PC-9 (cell line): ENCODE measurements at regions not wholly inside any gene's neighbourhood (a gene's known extent, or its start where the extent isn't known, plus 50 kb on each side); places are given as distances from the start of the nearest gene placed in this dataset.

Experiments used
- BruUV-seq: library from RNA; stranded (reverse); fragments of 400-500 nt; replicated peaks from 2 replicates; lab custom pipeline; 2021; lab: Mats Ljungman, UMichigan
- CTCF ChIA-PET: fragments of 300-600 bp; sonication (Branson Sonifier 250); formaldehyde crosslinking; loops from one replicate; lab custom pipeline; 2022; ENCODE audit warnings: antibody characterized with exemption; lab: Charles Lee
- POLR2A ChIA-PET: fragments of 300-600 bp; sonication (Branson Sonifier 250); formaldehyde crosslinking; loops from one replicate; lab custom pipeline; 2022; ENCODE audit warnings: antibody characterized with exemption; ENCODE audit not compliant: unreplicated experiment; lab: Charles Lee
- DNase-seq, 2 experiments: peaks; one replicate each; pipeline versions ENCODE4 v3.0.0 to v3.0.0-alpha.2; 2015 to 2022; ENCODE audit warnings: mixed read lengths in 1 of 2
- H2AFZ ChIP-seq: fragments of 200-600 bp; sonication (generic); 2 replicates; pipeline ENCODE4 v1.8.1; 2017; ENCODE audit warnings: antibody characterized with exemption
- H3F3A ChIP-seq: fragments of 200-600 bp; sonication (generic); 2 replicates; pipeline ENCODE4 v1.8.1; 2017; ENCODE audit warnings: antibody characterized with exemption, mild to moderate bottlenecking, low read depth; ENCODE audit not compliant: insufficient read depth
- H3K27ac ChIP-seq: fragments of 200-600 bp; sonication (generic); 2 replicates; pipeline ENCODE4 v1.6.1; 2016; ENCODE audit warnings: mixed run types
- H3K27me3 ChIP-seq: fragments of 200-600 bp; sonication (generic); 2 replicates; pipeline ENCODE4 v1.6.1; 2016; ENCODE audit warnings: low read depth, mixed run types; ENCODE audit not compliant: insufficient read depth
- H3K36me3 ChIP-seq: fragments of 200-600 bp; sonication (generic); 2 replicates; pipeline ENCODE4 v1.6.1; 2016; ENCODE audit warnings: low read depth, mixed run types
- H3K4me1 ChIP-seq: fragments of 200-600 bp; sonication (generic); replicated peaks from 2 replicates; pipeline ENCODE4 v1.6.1; 2016; ENCODE audit warnings: mixed run types; ENCODE audit not compliant: insufficient read depth
- H3K4me2 ChIP-seq: fragments of 200-600 bp; sonication (generic); 2 replicates; pipeline ENCODE4 v1.6.1; 2017; ENCODE audit warnings: mixed run types
- H3K4me3 ChIP-seq: fragments of 200-600 bp; sonication (generic); 2 replicates; pipeline ENCODE4 v1.6.1; 2016; ENCODE audit warnings: mixed run types
- H3K79me2 ChIP-seq: fragments of 200-600 bp; sonication (generic); 2 replicates; pipeline ENCODE4 v1.6.1; 2017; ENCODE audit warnings: low read depth, mixed run types
- H3K9me2 ChIP-seq: fragments of 200-600 bp; sonication (generic); 2 replicates; pipeline ENCODE4 v1.8.1; 2017; ENCODE audit warnings: mild to moderate bottlenecking; ENCODE audit not compliant: insufficient read depth
- H3K9me3 ChIP-seq: fragments of 200-600 bp; sonication (generic); 2 replicates; pipeline ENCODE4 v1.8.1; 2016; ENCODE audit warnings: low read depth; ENCODE audit not compliant: insufficient read depth
- H4K20me1 ChIP-seq: fragments of 200-600 bp; sonication (generic); 2 replicates; pipeline ENCODE4 v1.8.1; 2017; ENCODE audit not compliant: insufficient read depth
- EZH2 ChIP-seq: fragments of 200-600 bp; sonication (generic); IDR thresholded peaks from 2 replicates; pipeline ENCODE4 v1.8.0; 2017; ENCODE audit warnings: antibody characterized with exemption, low read depth
- intact Hi-C: fragments of 100-400 bp; cut with micrococcal nuclease; formaldehyde crosslinking; loops from one replicate; pipeline ENCODE4 v1.10.0; 2022; ENCODE audit not compliant: unreplicated experiment
- TF ChIP-seq, protein P1 (sequence below): fragments of 200-600 bp; sonication (generic); conservative IDR thresholded peaks from 2 replicates; pipeline ENCODE4 v1.6.1; 2017; ENCODE audit warnings: mixed run types, antibody characterized with exemption, mild to moderate bottlenecking, moderate library complexity

DNA sequence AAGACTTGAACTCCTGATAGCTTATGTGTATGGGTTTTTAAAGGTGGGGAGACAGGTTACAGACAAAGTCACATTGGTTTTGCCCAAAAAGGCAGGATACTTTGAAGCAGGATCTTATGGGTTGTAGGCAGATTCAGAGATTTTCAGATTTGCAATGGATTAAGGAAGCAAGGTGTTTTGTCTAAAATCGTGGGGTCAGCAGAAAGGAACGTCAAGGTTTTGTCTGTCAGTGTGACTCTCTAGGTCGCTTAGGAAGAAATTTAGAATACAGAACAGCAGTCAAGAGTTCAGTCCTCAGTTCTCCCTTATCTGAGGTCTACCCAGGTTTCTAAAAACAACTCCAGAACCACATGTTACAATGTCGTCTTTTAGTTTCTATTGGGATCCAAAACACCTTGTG is 361.0 kb downstream of the SQOR start:
- Histone ChIP-seq H3K9me2 (no peaks in the 10 kb centered on the region), H3K4me1 (no peaks in the 10 kb centered on the region), H4K20me1 (no peaks in the 10 kb centered on the region), H3K27me3 (no peaks in the 10 kb centered on the region), H3K4me3 (no peak overlapping the region), H3K79me2 (no peaks in the 10 kb centered on the region), H3K27ac (no peak overlapping the region), H3F3A (no peaks in the 10 kb centered on the region), H3K36me3 (no peaks in the 10 kb centered on the region), H3K9me3 (no peaks in the 10 kb centered on the region), H2AFZ (no peak overlapping the region), H3K4me2 (no peak overlapping the region)
- TF ChIP-seq EZH2: no peak
- TF ChIP-seq, protein P1, sequence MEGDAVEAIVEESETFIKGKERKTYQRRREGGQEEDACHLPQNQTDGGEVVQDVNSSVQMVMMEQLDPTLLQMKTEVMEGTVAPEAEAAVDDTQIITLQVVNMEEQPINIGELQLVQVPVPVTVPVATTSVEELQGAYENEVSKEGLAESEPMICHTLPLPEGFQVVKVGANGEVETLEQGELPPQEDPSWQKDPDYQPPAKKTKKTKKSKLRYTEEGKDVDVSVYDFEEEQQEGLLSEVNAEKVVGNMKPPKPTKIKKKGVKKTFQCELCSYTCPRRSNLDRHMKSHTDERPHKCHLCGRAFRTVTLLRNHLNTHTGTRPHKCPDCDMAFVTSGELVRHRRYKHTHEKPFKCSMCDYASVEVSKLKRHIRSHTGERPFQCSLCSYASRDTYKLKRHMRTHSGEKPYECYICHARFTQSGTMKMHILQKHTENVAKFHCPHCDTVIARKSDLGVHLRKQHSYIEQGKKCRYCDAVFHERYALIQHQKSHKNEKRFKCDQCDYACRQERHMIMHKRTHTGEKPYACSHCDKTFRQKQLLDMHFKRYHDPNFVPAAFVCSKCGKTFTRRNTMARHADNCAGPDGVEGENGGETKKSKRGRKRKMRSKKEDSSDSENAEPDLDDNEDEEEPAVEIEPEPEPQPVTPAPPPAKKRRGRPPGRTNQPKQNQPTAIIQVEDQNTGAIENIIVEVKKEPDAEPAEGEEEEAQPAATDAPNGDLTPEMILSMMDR: no peak
- BruUV-seq: no TSS peak
- CTCF ChIA-PET: interaction anchor here (0.7 kb wide), 1 partner anchor 382 kb away, joined by 4 read pairs; no protein-coding TSS in a partner anchor
- intact Hi-C loops: no loop called here
- POLR2A ChIA-PET: no interaction called here
- no peak for DNase-seq

DNA sequence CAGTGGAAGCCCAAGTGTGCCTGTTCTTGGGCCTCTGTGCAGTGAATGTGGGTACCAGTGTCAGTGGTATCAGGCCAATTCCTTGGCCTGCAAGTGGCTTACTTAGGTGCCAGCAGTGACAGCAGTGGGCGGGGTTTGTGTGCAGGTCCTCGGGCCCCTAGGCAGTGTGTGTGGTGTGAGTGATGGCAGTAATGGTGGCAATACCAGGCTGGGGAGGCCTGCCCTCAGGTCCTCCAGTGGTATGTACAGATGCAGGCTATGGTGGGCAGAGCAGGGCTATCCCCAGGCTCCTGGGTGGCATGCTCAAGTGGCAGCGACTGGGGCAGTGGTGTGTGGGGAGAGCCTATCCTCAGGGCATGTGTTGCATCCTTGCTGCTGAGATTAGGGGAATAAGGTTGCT is 379.7 kb downstream of the SQOR start:
- no peak overlapping the region for H3K4me3 ChIP-seq
- BruUV-seq: no TSS peak
- no peak overlapping the region for H3K4me2 ChIP-seq
- CTCF ChIA-PET: no interaction called here
- POLR2A ChIA-PET: no interaction called here
- H2AFZ ChIP-seq: no peak overlapping the region
- no peaks in the 10 kb centered on the region for H3K36me3 ChIP-seq
- no peaks in the 10 kb centered on the region for H3F3A ChIP-seq
- intact Hi-C loops: no loop called here
- no peaks in the 10 kb centered on the region for H3K79me2 ChIP-seq
- no peaks in the 10 kb centered on the region for H3K9me2 ChIP-seq
- H4K20me1 ChIP-seq: no peaks in the 10 kb centered on the region
- TF ChIP-seq EZH2: no peak
- TF ChIP-seq, protein P1: no peak
- no peaks in the 10 kb centered on the region for H3K4me1 ChIP-seq
- H3K27me3 ChIP-seq: no peaks in the 10 kb centered on the region
- H3K27ac ChIP-seq: no peak overlapping the region
- no peaks in the 10 kb centered on the region for H3K9me3 ChIP-seq
- DNase-seq: no peak

DNA sequence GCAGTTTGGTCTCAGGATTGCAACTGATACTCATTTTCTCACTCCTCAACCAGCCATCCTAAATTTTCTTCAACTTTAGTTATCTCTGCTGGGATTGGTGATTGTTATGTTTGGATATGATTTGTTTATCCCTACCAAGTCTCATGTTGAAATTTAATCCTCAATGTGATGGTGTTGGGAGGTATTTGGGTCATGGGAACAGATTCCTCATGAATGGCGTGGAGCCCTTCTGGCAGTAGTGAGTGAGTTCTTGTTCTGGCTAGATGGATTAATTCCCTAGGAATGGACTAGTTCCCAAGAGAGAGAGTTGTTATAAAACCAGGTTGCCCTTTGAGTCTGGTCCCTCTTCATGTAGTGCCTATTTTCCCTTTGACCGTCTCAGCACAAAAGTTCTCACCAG is 399.9 kb downstream of the SQOR start:
- intact Hi-C loops: no loop called here
- TF ChIP-seq EZH2: no peak
- TF ChIP-seq, protein P1: no peak
- Histone ChIP-seq H3K9me2 (no peaks in the 10 kb centered on the region), H3K4me2 (no peak overlapping the region), H3K27ac (no peak overlapping the region), H3K79me2 (no peaks in the 10 kb centered on the region), H3K36me3 (no peaks in the 10 kb centered on the region), H3K4me3 (no peak overlapping the region), H4K20me1 (no peaks in the 10 kb centered on the region), H3K9me3 (no peaks in the 10 kb centered on the region), H3F3A (no peaks in the 10 kb centered on the region), H3K4me1 (no peaks in the 10 kb centered on the region), H2AFZ (no peak overlapping the region), H3K27me3 (no peaks in the 10 kb centered on the region)
- ChIA-PET POLR2A (no interaction called here), CTCF (no interaction called here)
- BruUV-seq: no TSS peak
- no peak for DNase-seq
